Ecto neural progenitor cell (in vitro differentiated cells): ENCODE measurements at regions not wholly inside any gene's neighbourhood (a gene's known extent, or its start where the extent isn't known, plus 50 kb on each side); places are given as distances from the start of the nearest gene placed in this dataset.

ENCODE experiments used
- DNase-seq: peaks from one replicate; pipeline ENCODE4 v3.0.0-alpha.2; 2018; ENCODE audit warnings: low spot score

DNA sequence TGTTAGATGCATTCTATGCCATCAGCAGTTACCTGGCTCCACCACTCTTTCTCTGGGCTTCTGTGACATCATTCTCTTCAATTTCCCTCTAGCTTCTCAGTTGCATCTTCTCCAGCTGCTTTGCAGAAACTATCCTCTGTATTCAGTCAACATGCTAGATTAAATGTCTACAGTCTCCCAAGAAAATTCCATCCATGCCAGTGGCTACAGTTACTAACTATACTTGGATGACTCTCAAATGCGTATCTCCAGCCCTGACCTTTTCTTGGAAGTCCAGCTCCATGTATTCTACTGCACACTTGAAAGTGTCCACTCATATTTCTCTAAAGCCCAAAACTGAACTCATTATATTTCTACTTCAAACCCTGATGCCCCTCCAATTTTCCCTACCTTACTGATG lies 232.3 kb upstream of the TENM3 start:
- no peak for DNase-seq

DNA sequence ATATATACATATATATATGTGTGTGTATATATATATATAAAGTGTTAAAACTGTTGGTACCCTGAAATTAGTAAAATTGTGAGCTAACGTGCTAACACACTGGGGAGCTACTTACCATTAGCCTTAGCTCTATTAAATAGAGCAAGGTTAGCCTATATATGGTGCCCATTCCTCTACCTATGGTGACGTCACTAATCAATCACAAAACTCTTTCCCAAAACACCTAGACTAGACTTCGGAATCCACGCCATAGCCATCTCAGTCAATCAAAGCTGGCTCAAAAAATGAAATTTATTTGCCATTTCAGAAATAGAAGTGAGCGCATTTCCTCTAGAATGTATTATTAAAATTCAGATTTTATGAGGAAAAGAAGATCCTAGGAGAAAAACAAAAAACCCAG lies 229.0 kb upstream of the TENM3 start:
- DNase-seq: no peak

DNA sequence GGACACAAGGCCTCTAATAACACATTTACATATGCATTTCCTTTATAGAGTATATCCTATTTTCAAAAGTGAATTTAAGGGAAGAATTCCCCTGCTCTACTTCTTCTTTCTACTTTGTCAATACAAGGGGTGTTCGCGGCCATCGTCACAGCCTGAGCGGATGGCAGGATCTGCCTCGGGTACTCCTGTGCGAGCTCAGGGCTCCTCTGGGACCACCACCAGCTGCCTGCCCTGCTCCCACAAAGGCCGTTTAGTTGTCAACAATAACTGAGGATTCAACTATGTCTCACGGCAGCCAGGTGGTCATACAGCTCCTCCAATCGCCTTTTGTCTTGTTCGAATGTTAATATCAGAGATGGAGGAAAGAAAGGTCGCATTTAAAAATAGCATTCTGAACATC lies 228.2 kb upstream of the TENM3 start:
- DNase-seq: no peak

DNA sequence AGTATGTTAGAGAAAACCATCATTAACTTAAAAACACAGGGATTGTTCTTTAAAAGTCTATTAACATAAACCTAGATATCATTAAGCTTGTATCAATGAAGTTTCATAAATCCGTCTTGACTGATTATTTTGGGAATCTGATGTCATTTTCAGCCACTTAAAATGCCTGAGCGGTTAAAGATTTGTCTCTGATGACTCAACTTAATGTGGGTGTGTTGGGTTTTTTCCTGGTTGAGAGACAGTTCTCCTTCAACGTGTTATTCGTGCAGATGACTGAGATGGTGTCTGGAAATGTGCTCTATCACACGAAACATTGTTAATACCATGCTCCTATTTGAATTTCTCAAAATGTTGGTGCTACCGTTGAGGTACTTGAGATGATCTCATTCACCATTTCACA lies 227.3 kb upstream of the TENM3 start:
- DNase-seq: no peak

DNA sequence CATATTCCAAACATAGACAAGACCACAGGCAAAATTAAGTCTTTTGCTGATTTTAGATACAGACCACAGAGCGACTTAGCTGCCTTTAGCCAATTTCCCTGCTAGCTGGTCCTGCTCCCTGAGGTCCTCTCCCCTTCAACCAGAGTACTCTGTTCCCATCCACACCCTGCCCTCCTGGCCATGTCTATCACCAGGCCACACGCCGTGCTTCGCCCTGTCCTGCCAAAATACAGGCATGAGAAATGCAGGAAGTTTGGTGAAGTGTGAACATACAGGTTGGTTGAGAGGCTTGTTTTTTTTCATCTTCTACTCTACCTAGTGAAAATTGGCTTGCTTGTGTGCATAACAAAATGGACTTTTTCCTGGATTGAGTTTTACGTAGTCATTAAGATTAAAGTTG lies 226.2 kb upstream of the TENM3 start:
- DNase-seq: no peak

DNA sequence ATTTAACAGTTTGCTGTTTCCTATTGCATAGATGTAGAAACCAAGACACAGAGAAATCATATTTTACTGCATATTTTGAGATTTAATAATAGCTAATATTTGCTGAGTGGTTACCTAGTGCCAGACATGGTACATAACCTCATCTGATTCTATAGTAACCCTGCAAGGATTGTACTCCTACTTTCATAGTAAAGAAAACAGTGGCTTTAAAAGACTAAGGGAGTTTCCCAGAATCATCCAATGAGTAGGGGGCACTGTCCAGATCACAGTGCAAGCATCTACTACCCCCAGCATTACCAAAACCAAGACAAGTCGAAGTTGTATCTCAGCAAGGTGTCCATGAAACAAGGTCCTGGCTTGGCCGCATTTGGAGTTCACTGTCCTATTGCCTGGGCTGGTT lies 224.5 kb upstream of the TENM3 start:
- no peak for DNase-seq

DNA sequence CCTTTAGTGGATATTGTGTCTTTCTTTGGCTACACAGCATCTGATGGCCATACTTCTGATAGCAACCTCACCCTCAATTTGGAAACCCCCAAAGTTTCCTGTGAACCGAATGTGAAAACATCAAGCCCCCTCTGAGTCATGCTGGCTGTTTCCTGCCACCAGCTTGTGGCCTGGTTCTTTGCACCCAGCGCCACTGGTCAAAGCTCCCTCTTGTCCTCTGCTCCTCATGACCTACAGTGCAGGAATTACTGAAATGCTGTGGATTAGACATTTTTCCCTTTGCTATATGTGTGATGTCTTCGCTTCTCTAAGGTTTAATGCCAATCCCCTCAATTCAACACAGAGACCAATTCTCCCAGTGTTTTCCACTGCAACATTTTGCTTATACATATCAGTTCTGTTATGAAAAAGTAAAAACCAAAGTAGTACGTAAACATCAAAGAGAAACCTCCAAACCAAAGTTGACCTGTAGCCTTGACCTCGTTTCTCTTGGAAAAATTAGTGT lies 224.0 kb upstream of the TENM3 start:
- DNase-seq: no peak

DNA sequence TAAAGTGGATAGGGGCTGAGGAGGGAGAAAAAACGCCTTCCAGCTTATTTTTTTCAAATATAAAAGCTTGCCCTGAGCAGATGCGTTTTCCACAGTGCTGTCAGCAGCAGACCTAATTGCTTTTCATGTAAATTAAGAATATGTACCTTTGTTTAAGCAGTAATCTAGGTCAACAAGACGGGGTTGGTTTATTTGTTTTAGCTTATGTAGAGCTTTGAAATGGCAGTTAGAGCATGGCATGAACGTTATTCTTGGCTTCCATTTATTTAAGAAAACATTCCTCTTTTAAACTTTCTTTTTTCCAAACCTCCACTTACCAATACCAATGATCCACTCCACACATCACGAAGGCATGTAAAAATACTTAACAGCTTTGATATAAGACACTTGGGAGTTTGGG lies 220.3 kb upstream of the TENM3 start:
- DNase-seq: no peak

DNA sequence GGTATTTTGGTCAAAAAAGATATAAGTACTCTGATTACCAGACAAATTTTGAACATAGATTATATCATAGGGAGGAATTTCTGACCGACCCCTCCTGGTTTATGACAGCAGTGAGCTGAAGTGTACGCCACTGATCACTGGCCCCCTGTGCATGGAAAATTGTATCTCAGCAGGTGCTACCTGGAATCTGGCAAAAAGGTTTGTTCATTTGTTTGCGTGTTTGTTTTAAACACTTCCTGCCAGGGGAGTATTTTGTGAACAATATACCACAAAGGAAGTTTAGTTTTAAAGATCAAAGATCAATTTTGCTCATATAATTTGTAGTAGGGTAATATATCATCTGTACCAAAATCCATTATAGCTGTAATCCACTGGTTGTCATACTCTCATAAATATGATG lies 219.7 kb upstream of the TENM3 start:
- no peak for DNase-seq

DNA sequence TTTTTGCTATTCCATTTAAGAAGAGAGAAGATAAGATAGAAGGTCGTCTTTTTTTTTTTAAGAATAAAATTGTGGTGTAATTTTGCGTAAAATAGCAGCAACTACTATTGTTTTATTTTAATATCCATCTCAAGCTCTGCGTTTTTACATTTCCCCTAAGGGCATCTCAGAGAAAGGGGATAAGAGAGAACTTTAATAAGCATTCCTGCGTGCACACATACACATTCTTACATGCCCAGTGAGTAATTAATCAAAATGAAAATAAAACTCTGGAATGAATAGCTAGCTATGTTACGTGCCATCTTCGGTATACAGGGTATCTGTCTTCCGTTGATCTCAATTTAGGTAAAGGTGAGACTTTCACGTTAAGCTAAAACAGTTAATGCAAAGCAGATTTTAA lies 200.3 kb upstream of the TENM3 start:
- no peak for DNase-seq

DNA sequence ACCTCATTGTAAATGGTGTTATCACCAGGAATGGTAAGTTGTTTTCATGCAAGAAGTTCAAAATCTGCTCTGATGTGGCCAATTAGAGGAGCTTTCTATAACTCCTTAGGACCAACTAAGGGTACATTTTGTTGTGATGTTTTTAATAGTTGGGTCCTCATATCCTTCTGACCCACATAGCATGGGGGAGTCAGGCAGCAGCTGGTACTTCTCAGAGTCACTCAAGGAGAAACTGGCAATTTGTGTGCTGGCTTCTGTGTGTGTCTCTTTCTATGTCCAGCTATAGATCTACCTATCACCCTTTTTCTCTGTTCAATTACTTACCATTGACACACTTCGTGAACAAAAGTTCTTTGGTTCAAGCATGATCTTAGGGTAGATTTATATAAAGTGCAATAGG lies 194.3 kb upstream of the TENM3 start:
- DNase-seq: no peak

DNA sequence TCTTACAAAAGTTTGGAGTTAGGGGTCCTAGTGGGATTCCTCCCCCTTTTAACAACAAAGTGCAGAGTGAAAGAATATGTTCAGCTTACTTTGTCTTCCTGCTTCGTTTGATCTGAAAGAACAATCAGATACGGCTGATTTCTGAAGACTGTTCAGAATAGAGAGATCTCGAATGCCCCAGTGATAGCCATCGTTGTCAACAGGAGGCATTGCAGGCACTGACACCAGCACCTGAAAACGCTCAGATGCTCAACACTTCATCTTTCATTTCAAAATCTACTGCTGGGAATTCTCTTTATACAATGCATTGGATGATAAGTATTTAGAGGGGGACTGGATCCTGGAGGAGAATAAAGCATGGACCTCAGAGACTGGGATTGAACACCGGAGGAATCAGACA lies 186.3 kb upstream of the TENM3 start:
- no peak for DNase-seq

DNA sequence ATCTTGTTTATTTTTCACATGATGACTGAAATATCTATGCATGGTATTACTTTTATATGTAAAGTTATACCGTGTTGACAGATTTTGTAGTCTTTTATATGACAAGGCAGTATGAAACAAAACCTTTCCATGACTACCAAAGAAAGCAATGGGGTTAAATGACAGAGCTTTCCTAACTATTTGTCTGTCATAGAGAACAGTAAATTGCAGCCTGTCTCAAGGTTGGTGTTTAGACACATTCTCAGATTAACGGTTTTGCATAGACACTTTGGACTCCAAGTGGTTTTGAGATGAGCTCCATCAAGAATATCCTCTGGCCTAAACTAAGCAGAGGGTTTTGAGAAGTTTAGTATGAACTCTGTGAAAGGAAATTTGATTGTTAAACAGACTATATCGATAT lies 180.7 kb upstream of the TENM3 start:
- no peak for DNase-seq

DNA sequence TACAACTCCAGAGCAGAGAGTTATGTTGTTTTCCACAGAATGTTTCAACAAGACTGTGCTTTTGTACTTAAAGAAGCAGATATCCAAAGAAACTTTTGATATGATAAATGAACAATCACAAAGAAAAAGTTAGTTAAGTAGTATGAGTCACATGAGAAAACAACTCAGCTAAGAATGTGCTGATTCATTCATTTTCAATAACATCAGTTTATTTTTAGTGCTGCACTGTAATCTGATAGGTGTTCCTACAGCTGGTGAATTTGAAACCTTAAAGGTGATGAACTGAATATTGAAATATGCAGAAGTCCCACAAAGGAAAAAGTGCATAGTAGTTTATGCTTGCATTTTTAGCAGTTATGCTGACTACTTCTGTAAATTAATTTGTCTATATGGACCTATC lies 180.3 kb upstream of the TENM3 start:
- no peak for DNase-seq

DNA sequence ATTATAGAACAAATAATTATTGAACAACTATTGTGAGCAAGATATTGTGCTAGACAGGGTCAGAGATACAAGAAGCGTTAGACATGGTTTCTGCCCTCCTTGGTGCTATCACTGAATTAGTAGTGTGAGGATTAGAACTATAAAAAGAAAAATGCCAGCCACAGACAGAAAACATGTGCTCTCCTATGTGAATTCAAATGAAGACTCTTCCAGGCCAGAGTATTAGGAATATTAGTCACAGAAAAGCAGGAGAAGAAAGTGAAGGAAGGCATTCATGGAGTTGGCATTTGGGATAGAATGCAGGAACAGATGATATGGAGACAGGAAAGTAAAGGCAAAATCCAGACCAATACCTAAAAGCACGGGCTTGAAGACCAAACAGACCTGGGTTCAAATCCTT lies 179.6 kb upstream of the TENM3 start:
- no peak for DNase-seq

DNA sequence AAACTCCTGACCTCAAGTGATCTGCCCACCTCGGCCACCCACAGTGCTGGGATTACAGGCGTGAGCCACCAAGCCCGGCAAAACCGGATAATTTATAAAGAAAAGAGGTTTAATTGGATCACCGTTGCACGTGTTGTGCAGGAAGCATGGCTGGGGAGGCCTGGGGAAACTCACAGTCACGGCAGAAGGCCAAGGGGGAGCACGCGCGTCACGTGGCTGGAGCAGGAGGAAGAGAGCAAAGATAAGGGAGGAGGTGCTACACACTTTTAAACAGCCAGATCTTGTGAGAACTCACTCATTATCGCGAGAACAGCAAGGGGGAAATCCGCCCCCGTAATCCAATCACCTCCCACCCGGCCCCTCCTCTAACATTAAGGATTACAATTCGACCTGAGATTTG lies 177.9 kb upstream of the TENM3 start:
- DNase-seq: no peak

DNA sequence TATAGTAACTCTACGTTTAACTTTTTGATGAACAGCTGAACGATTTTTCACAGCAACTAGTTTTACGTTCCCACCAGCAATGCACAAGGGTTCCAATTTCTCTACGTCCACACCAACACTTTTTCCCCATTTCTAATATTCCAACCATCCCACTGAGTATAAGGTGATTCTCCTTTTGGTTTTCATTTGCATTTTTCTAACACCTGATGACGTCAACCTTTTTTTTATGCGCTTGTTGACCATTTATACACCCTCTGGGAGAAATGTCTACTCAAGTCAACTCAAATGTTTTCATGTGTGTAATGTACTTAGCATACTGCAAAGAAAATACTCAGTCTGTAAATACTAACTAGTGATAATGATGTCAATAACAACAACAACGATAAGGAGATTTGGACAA lies 177.2 kb upstream of the TENM3 start:
- DNase-seq: no peak

DNA sequence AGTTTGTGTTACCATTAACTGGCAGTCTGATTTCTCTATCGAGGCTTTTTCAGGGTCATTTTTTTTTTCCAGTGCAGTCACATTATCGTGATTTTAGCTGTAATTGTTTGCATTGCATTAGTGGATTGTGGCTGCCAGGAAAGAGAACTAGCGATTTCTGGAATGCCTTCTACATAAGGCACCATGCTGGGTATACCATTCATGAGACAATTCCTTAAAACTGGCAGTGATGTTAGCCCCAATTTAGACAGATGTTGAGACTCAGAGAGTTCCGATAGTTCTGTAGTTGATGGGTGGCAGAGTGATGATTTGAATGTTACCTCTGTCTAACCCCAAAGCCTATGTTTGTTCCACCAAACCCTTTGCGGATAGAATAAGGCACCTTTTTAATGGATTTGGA lies 175.4 kb upstream of the TENM3 start:
- no peak for DNase-seq

DNA sequence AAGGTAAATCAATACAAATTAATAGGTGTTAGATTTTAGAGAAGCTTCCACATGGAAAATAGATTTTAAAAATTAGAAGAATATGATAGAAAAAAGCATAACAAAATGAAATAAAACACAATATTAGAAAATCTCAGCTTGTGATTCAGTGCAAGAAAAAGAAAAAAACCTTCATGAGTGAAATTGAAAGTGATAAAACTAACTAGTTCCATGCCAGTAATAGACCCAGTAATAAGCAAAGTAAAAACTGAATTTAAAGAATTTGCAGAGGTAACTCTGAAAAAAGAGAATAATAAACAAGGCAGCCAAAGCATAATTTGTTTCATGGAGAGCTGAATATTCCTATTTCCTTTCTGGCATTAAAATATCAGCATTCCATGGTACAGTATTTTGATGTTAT lies 174.3 kb upstream of the TENM3 start:
- no peak for DNase-seq

DNA sequence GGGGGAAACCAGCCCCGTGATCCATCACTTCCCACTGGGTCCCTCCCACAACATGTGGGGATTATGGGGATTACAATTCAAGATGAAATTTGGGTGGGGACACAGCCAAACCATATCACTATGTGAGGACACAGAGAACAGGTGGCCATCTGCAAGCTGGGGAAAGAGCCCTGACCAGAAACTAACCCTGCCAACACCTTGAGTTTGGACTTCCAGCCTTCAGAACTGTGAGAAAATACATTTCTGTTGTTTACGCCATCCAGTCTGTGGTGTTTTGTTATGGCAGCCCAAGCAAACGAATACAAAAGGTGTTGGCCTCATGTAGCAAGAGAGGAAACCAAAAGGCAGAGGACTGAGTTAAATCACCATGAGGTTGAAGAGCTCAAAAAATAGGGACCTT lies 169.9 kb upstream of the TENM3 start:
- no peak for DNase-seq

DNA sequence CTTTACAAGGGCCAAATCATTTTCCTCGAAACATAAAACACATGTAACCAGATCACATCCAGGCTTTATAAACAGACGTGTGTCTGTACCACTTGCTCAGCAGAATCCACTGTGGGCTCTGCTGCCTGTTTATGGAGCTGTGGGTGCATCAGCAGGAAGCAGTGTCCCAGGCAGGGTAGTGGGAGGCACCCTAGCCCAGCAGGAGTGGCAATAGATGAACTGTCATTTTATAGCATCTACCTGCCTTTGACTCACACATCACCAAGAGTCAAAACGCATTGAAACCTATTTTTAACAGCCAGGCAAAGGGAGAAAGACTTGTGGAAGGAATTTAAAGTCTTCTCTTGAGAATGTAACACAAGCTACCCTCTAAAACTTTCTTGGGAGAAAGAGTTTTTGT lies 169.1 kb upstream of the TENM3 start:
- no peak for DNase-seq

DNA sequence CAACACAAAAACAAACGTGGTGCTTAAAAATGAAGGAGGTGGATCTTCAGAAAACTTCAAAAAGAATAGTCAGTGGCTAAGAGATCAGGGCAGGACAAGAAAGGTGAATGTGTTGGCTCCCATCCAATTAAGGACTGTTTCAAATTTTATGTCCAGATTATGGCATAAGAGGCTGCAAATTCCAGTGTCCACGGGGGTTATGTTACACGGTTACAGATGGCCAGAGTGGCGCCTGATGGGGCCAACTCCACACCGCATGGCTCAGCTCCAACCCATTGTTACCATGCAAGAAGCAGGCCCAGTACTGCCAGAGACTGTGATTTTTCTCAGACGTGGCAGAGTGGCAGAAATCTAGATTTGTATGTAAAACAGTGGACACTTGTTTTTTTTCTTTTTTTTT lies 168.4 kb upstream of the TENM3 start:
- DNase-seq: no peak

DNA sequence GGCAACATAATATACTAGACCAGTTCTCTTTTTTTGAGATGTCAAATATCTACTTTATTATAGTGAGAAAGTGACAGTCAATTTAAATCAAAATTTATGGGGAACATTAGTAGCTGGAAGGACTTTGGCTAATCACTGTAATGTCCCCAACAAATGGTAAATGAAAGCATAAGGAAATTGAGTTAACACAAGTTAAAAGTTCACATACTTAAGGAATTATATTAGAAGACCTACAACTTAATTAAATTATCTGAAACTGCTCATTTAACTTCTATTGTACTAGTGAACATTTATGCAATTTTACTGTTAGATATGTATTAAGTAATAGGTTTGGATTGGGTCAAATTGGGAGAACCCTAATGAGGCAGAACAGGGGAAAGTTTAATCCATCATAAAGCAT lies 160.3 kb upstream of the TENM3 start:
- DNase-seq: no peak

DNA sequence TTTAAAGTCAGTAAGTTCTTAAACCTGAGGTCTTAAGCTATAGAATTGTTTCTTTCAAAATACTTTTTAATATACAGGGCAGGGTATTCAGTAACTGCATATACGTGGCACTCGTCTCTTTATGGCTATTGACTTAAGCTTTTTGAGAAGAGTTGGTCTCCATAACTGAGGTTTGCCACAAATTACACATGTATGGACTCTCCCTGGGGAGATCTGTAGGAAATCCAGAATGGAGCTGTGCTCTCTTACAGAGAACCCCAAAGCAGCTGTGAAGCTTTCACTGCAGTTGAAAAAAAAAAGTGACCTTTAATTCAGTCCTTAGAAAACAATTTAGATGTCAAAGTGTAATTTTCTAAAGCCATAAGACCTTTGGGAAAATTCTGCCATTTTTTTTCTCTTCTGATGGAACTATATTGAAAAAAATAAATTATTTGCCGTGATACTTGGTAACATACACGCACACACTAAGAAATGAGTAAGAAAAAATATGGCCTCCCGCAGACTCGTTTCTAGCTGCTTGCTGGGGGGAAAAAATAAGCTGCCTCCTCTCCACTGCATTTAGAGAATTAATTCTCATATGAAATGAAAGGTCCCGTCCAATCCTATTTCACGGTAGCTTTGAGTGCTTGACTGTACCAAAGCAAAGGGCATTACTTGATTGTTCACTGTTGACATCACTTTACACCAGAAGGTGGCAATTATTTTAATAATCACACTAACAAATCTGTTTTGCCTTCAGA lies 159.4 kb upstream of the TENM3 start:
- DNase-seq: no peak

DNA sequence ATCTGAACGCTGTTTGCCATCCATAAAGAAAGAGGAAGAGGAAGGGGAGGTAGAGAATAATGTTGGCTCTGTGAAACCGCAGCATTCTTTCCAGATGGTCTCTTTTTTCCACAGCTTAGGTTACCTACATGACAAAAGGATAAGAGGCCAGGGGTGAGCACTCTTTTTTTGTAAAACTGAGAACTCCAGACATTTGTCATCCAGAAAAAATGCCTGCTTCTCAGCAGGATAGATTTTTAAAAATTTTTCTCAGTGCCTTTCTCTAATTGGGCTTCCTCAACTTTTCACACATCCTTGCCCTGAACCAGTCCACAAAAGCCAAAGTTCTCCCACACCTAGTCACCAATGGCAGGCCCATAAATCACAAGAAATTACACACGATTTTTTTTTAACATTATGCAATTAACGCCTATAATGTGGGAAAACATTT lies 158.1 kb upstream of the TENM3 start:
- DNase-seq: no peak
